ENCODE measurements at regions not wholly inside any gene's neighbourhood (a gene's known extent, or its start where the extent isn't known, plus 50 kb on each side); places are given as distances from the start of the nearest gene placed in this dataset.
A peak's percentile ranks its signal among the peaks of the same experiment; 100 is the strongest.
"Not testable (repeated sequence)": the region's sequence is repeated elsewhere in the genome, so short reads cannot be mapped to it uniquely, and the experiment has no call there.

- H3K4me1 Mint-ChIP-seq: no peaks in the 10 kb centered on the region
Observed at GRCh38 chr18:67455890-67456501, 60.5 kb downstream of the DSEL start.

GRCh38 chr18:67453901-67454300 is 62.6 kb downstream of the DSEL start:
- H3K9me3 Mint-ChIP-seq: peaks cover 6 to 8% of the 10 kb centered on the region in 2 donors
- H3K27me3 Mint-ChIP-seq: peaks cover 0 to under 1% of the 10 kb centered on the region in 2 donors
- no peak for ATAC-seq (replicated peaks)
- no peak for DNase-seq
- no peaks in the 10 kb centered on the region for H3K36me3 Mint-ChIP-seq
- no peak overlapping the region for H3K4me3 Mint-ChIP-seq
- H3K4me1 Mint-ChIP-seq: no peaks in the 10 kb centered on the region
- no peak overlapping the region for H3K27ac Mint-ChIP-seq

More at GRCh38 chr18:67455890-67456501, 60.5 kb downstream of the DSEL start:
- Mint-ChIP-seq H3K4me3 (no peak overlapping the region), H3K9me3 (no peaks in the 10 kb centered on the region), H3K36me3 (no peaks in the 10 kb centered on the region), H3K27ac (no peak overlapping the region), H3K27me3 (no peaks in the 10 kb centered on the region)
- ATAC-seq (replicated peaks) (no peak), DNase-seq (no peak)

- Mint-ChIP-seq H3K36me3 (no peaks in the 10 kb centered on the region), H3K27me3 (peaks cover 0 to 6% of the 10 kb centered on the region in 2 donors), H3K4me3 (no peak overlapping the region), H3K4me1 (no peaks in the 10 kb centered on the region), H3K27ac (no peak overlapping the region), H3K9me3 (peaks cover 6 to 11% of the 10 kb centered on the region in 2 donors)
- ATAC-seq (replicated peaks) (no peak), DNase-seq (no peak)
Observed at GRCh38 chr18:67451960-67452359, 64.6 kb downstream of the DSEL start.

- not testable (repeated sequence) for DNase-seq; H3K36me3 Mint-ChIP-seq; H3K4me1 Mint-ChIP-seq; H3K27me3 Mint-ChIP-seq; ATAC-seq (replicated peaks); H3K27ac Mint-ChIP-seq; H3K4me3 Mint-ChIP-seq
- H3K9me3 Mint-ChIP-seq: peaks cover 6 to 11% of the 10 kb centered on the region in 2 donors
Observed at GRCh38 chr18:67451101-67451500, 65.4 kb downstream of the DSEL start.

GRCh38 chr18:67433971-67434370 is 82.5 kb downstream of the DSEL start:
- ATAC-seq (replicated peaks): no peak
- H3K27me3 Mint-ChIP-seq: no peaks in the 10 kb centered on the region
- peaks cover 4 to 7% of the 10 kb centered on the region in 2 donors for H3K9me3 Mint-ChIP-seq

GRCh38 chr18:67432806-67433205 is 83.7 kb downstream of the DSEL start:
- ATAC-seq (replicated peaks) (no peak), DNase-seq (no peak)
- Mint-ChIP-seq H3K27me3 (no peaks in the 10 kb centered on the region), H3K36me3 (no peaks in the 10 kb centered on the region), H3K27ac (no peak overlapping the region), H3K4me1 (no peaks in the 10 kb centered on the region), H3K4me3 (no peak overlapping the region), H3K9me3 (peaks cover 4 to 7% of the 10 kb centered on the region in 2 donors)

More at GRCh38 chr18:67433971-67434370, 82.5 kb downstream of the DSEL start:
- DNase-seq: no peak
- no peaks in the 10 kb centered on the region for H3K4me1 Mint-ChIP-seq
- H3K36me3 Mint-ChIP-seq: no peaks in the 10 kb centered on the region
- H3K27ac Mint-ChIP-seq: no peak overlapping the region
- H3K4me3 Mint-ChIP-seq: no peak overlapping the region

- Mint-ChIP-seq H3K4me1 (no peaks in the 10 kb centered on the region), H3K27me3 (no peaks in the 10 kb centered on the region), H3K36me3 (no peaks in the 10 kb centered on the region), H3K9me3 (no peaks in the 10 kb centered on the region), H3K4me3 (no peak overlapping the region), H3K27ac (no peak overlapping the region)
- no peak for DNase-seq
- no peak for ATAC-seq (replicated peaks)
Observed at GRCh38 chr18:67428805-67429204, 87.7 kb downstream of the DSEL start.

- DNase-seq (no peak), ATAC-seq (replicated peaks) (no peak)
- no peak overlapping the region for H3K4me3 Mint-ChIP-seq
- no peaks in the 10 kb centered on the region for H3K4me1 Mint-ChIP-seq
- H3K36me3 Mint-ChIP-seq: no peaks in the 10 kb centered on the region
- no peaks in the 10 kb centered on the region for H3K27me3 Mint-ChIP-seq
- no peak overlapping the region for H3K27ac Mint-ChIP-seq
- H3K9me3 Mint-ChIP-seq: no peaks in the 10 kb centered on the region
Observed at GRCh38 chr18:67428158-67428557, 88.4 kb downstream of the DSEL start.

- no peaks in the 10 kb centered on the region for H3K36me3 Mint-ChIP-seq
- H3K4me1 Mint-ChIP-seq: no peaks in the 10 kb centered on the region
- DNase-seq: no peak
- no peak overlapping the region for H3K4me3 Mint-ChIP-seq
- no peaks in the 10 kb centered on the region for H3K9me3 Mint-ChIP-seq
- H3K27me3 Mint-ChIP-seq: no peaks in the 10 kb centered on the region
- H3K27ac Mint-ChIP-seq: no peak overlapping the region
- ATAC-seq (replicated peaks): no peak
Observed at GRCh38 chr18:67426486-67426885, 90.0 kb downstream of the DSEL start.

GRCh38 chr18:67425672-67426071 is 90.8 kb downstream of the DSEL start:
- ATAC-seq (replicated peaks): peak; percentile 56 to 82

GRCh38 chr18:67421651-67422050 is 94.9 kb downstream of the DSEL start:
- no peak overlapping the region for H3K4me3 Mint-ChIP-seq
- H3K36me3 Mint-ChIP-seq: no peaks in the 10 kb centered on the region
- no peak overlapping the region for H3K27ac Mint-ChIP-seq
- ATAC-seq (replicated peaks) (no peak), DNase-seq (no peak)
- peaks cover 3 to 11% of the 10 kb centered on the region in 2 donors for H3K4me1 Mint-ChIP-seq
- no peaks in the 10 kb centered on the region for H3K9me3 Mint-ChIP-seq
- no peaks in the 10 kb centered on the region for H3K27me3 Mint-ChIP-seq

More at GRCh38 chr18:67425672-67426071, 90.8 kb downstream of the DSEL start:
- H3K4me3 Mint-ChIP-seq: no peak overlapping the region
- no peaks in the 10 kb centered on the region for H3K9me3 Mint-ChIP-seq
- H3K36me3 Mint-ChIP-seq: no peaks in the 10 kb centered on the region
- H3K27ac Mint-ChIP-seq: no peak overlapping the region
- H3K27me3 Mint-ChIP-seq: no peaks in the 10 kb centered on the region
- H3K4me1 Mint-ChIP-seq: no peaks in the 10 kb centered on the region
- DNase-seq: no peak

GRCh38 chr18:67417864-67418523 is 98.5 kb downstream of the DSEL start:
- Mint-ChIP-seq H3K4me3 (peak overlapping the region; percentile 46 to 57), H3K36me3 (no peaks in the 10 kb centered on the region), H3K27me3 (no peaks in the 10 kb centered on the region), H3K9me3 (no peaks in the 10 kb centered on the region), H3K4me1 (peaks cover 3 to 11% of the 10 kb centered on the region in 2 donors), H3K27ac (peak overlapping the region; percentile 37)
- DNase-seq (no peak), ATAC-seq (replicated peaks) (peak; percentile 73 to 87)

GRCh38 chr18:67411116-67411515 is 105.4 kb downstream of the DSEL start:
- Mint-ChIP-seq H3K27me3 (no peaks in the 10 kb centered on the region), H3K27ac (no peak overlapping the region), H3K36me3 (no peaks in the 10 kb centered on the region), H3K4me1 (no peaks in the 10 kb centered on the region), H3K9me3 (no peaks in the 10 kb centered on the region), H3K4me3 (no peak overlapping the region)
- no peak for ATAC-seq (replicated peaks)
- DNase-seq: no peak

- H3K27ac Mint-ChIP-seq: no peak overlapping the region
- ATAC-seq (replicated peaks): no peak
Observed at GRCh38 chr18:67410075-67411070, 106.1 kb downstream of the DSEL start.

More at GRCh38 chr18:67410075-67411070, 106.1 kb downstream of the DSEL start:
- DNase-seq: no peak
- no peaks in the 10 kb centered on the region for H3K27me3 Mint-ChIP-seq
- H3K9me3 Mint-ChIP-seq: no peaks in the 10 kb centered on the region
- H3K36me3 Mint-ChIP-seq: no peaks in the 10 kb centered on the region
- H3K4me1 Mint-ChIP-seq: no peaks in the 10 kb centered on the region
- H3K4me3 Mint-ChIP-seq: no peak overlapping the region

Data from stimulated activated naive B cell treated with anti-CD40 and anti-IgM and Interleukin-4, amounts not matched to agents 10 μg/mL and 1 μg/mL and 100 μg/mL, for 72 hours (primary cell).